HCT116 (cell line): ENCODE measurements at regions not wholly inside any gene's neighbourhood (a gene's known extent, or its start where the extent isn't known, plus 50 kb on each side); places are given as distances from the start of the nearest gene placed in this dataset.

Source experiments
- CEBPB ChIP-seq: IDR thresholded peaks from 2 replicates; pipeline ENCODE4 v1.6.1; 2012; ENCODE audit warnings: low read depth
- EZH2 ChIP-seq: fragments of 200-600 bp; sonication (generic); IDR thresholded peaks from 2 replicates; pipeline ENCODE4 v1.6.1; 2017; ENCODE audit warnings: antibody characterized with exemption, mixed run types
- EZH2phosphoT487 ChIP-seq: fragments of 200-600 bp; IDR thresholded peaks from 2 replicates; pipeline ENCODE4 v1.6.1; 2018; ENCODE audit warnings: antibody characterized with exemption, borderline replicate concordance
- FOSL1 ChIP-seq: IDR thresholded peaks from 2 replicates; pipeline ENCODE4 v1.6.1; 2012; ENCODE audit warnings: low read depth
- POLR2A ChIP-seq: IDR thresholded peaks from 2 replicates; pipeline ENCODE4 v1.7.0; 2011; ENCODE audit warnings: borderline replicate concordance; ENCODE audit not compliant: insufficient read depth, insufficient read length; ENCODE audit errors: extremely low read depth
- POLR2AphosphoS5 ChIP-seq: IDR thresholded peaks from 2 replicates; pipeline ENCODE4 v1.6.1; 2011; ENCODE audit warnings: mild to moderate bottlenecking, low read depth, low read length, moderate library complexity
- SP1 ChIP-seq: IDR thresholded peaks from 2 replicates; pipeline ENCODE4 v1.6.1; 2012; ENCODE audit warnings: low read depth
- TCF7L2 ChIP-seq: IDR thresholded peaks from 2 replicates; pipeline ENCODE4 v1.7.0; 2011; ENCODE audit warnings: borderline replicate concordance, inconsistent platforms; ENCODE audit not compliant: insufficient read depth, insufficient read length; ENCODE audit errors: extremely low read depth
- ZFX ChIP-seq: fragments of 450-650 bp; IDR thresholded peaks from 2 replicates; pipeline ENCODE4 v1.6.1; 2017
- ZNF274 ChIP-seq: fragments of 200-500 bp; sonication (Bioruptor generic); IDR thresholded peaks from 2 replicates; pipeline ENCODE4 v1.6.1; 2014; ENCODE audit warnings: mild to moderate bottlenecking, low read depth, low read length, inconsistent platforms
- TF ChIP-seq, protein P1 (sequence below), 3 experiments: fragments of 200-600 bp in 1 of 3; sonication (generic) in 1 of 3; IDR thresholded peaks in 2 of 3; conservative IDR thresholded peaks in 1 of 3; 2 replicates each; pipeline ENCODE4 v1.5.1; 2012 to 2017; ENCODE audit warnings: low read depth in 2 of 3, low read length in 2 of 3, antibody characterized with exemption in 1 of 3, borderline replicate concordance in 1 of 3, control low read depth in 1 of 3, mild to moderate bottlenecking in 1 of 3, mixed read lengths in 1 of 3, mixed run types in 1 of 3, moderate library complexity in 1 of 3; ENCODE audit not compliant: insufficient read depth in 1 of 3
- TF ChIP-seq, protein P2 (sequence below): IDR thresholded peaks from 2 replicates; pipeline ENCODE4 v1.6.1; 2012
- TF ChIP-seq, protein P3 (sequence below): IDR thresholded peaks from 2 replicates; pipeline ENCODE4 v1.6.1; 2012; ENCODE audit warnings: low read depth

DNA sequence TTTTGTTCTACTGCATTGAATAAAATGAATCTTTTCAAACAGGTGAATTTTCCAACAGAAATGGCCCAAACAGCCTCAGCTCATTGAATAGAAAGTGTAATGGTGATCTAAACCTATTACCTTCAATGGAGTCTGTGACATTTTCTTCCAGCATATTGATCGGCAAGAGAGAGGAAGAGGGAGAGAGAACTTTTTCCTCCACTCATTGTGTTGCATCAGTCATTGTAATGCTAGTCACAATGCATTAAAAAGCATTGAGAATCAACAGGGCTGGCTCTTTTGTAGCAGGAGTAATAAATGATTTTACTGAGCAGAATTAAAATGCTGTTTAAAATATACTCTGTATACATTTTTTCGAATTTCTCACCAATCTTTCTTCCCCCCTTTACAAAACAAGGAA lies 1794.5 kb upstream of the CELF4 start:
- TF ChIP-seq, protein P1, sequence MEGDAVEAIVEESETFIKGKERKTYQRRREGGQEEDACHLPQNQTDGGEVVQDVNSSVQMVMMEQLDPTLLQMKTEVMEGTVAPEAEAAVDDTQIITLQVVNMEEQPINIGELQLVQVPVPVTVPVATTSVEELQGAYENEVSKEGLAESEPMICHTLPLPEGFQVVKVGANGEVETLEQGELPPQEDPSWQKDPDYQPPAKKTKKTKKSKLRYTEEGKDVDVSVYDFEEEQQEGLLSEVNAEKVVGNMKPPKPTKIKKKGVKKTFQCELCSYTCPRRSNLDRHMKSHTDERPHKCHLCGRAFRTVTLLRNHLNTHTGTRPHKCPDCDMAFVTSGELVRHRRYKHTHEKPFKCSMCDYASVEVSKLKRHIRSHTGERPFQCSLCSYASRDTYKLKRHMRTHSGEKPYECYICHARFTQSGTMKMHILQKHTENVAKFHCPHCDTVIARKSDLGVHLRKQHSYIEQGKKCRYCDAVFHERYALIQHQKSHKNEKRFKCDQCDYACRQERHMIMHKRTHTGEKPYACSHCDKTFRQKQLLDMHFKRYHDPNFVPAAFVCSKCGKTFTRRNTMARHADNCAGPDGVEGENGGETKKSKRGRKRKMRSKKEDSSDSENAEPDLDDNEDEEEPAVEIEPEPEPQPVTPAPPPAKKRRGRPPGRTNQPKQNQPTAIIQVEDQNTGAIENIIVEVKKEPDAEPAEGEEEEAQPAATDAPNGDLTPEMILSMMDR (IDR thresholded peaks at IDR 0.05 in 2 of 3, conservative IDR thresholded peaks at IDR 0.05 in 1 of 3; ENCODE audit: borderline replicate concordance in 1 of 3, insufficient read depth in 1 of 3, low read depth in 2 of 3, low read length in 2 of 3) = no peak
- TF ChIP-seq CEBPB (no peak), ZNF274 (no peak), POLR2A (no peak), ZFX (no peak), POLR2AphosphoS5 (no peak), TCF7L2 (no peak), EZH2phosphoT487 (no peak), FOSL1 (no peak), EZH2 (no peak), SP1 (no peak)
- TF ChIP-seq, protein P2, sequence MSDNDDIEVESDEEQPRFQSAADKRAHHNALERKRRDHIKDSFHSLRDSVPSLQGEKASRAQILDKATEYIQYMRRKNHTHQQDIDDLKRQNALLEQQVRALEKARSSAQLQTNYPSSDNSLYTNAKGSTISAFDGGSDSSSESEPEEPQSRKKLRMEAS = no peak
- TF ChIP-seq, protein P3, sequence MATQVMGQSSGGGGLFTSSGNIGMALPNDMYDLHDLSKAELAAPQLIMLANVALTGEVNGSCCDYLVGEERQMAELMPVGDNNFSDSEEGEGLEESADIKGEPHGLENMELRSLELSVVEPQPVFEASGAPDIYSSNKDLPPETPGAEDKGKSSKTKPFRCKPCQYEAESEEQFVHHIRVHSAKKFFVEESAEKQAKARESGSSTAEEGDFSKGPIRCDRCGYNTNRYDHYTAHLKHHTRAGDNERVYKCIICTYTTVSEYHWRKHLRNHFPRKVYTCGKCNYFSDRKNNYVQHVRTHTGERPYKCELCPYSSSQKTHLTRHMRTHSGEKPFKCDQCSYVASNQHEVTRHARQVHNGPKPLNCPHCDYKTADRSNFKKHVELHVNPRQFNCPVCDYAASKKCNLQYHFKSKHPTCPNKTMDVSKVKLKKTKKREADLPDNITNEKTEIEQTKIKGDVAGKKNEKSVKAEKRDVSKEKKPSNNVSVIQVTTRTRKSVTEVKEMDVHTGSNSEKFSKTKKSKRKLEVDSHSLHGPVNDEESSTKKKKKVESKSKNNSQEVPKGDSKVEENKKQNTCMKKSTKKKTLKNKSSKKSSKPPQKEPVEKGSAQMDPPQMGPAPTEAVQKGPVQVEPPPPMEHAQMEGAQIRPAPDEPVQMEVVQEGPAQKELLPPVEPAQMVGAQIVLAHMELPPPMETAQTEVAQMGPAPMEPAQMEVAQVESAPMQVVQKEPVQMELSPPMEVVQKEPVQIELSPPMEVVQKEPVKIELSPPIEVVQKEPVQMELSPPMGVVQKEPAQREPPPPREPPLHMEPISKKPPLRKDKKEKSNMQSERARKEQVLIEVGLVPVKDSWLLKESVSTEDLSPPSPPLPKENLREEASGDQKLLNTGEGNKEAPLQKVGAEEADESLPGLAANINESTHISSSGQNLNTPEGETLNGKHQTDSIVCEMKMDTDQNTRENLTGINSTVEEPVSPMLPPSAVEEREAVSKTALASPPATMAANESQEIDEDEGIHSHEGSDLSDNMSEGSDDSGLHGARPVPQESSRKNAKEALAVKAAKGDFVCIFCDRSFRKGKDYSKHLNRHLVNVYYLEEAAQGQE = no peak
